ENCODE measurements at regions not wholly inside any gene's neighbourhood (a gene's known extent, or its start where the extent isn't known, plus 50 kb on each side); places are given as distances from the start of the nearest gene placed in this dataset.

- DNase-seq: no peak
These were observed 226.9 kb downstream of the TMEM38B start for GRCh38 chr9:105921057-105921726.

- DNase-seq: no peak
These were observed 234.1 kb downstream of the TMEM38B start for GRCh38 chr9:105928416-105928815.

- no peak for DNase-seq
These were observed 235.8 kb downstream of the TMEM38B start for GRCh38 chr9:105930011-105930627.

GRCh38 chr9:105932276-105932675 is 237.9 kb downstream of the TMEM38B start:
- no peak for DNase-seq

GRCh38 chr9:105950448-105950847 is 256.1 kb downstream of the TMEM38B start:
- no peak for DNase-seq

- DNase-seq: no peak
These were observed 256.6 kb downstream of the TMEM38B start for GRCh38 chr9:105950894-105951293.

GRCh38 chr9:105954517-105954916 is 260.2 kb downstream of the TMEM38B start:
- no peak for DNase-seq

GRCh38 chr9:105957830-105958229 is 263.5 kb downstream of the TMEM38B start:
- no peak for DNase-seq

GRCh38 chr9:105958587-105958986 is 264.2 kb downstream of the TMEM38B start:
- no peak for DNase-seq

GRCh38 chr9:105959531-105959930 is 265.2 kb downstream of the TMEM38B start:
- DNase-seq: no peak

- DNase-seq: no peak
These were observed 269.2 kb downstream of the TMEM38B start for GRCh38 chr9:105963343-105964099.

GRCh38 chr9:105964156-105964555 is 269.8 kb downstream of the TMEM38B start:
- DNase-seq: no peak

GRCh38 chr9:105966834-105967233 is 272.5 kb downstream of the TMEM38B start:
- DNase-seq: no peak

GRCh38 chr9:105967248-105967647 is 272.9 kb downstream of the TMEM38B start:
- no peak for DNase-seq

- DNase-seq: no peak
These were observed 273.5 kb downstream of the TMEM38B start for GRCh38 chr9:105967797-105968196.

GRCh38 chr9:105968811-105969466 is 274.6 kb downstream of the TMEM38B start:
- no peak for DNase-seq

GRCh38 chr9:105969636-105970035 is 275.3 kb downstream of the TMEM38B start:
- DNase-seq: no peak

- DNase-seq: no peak
These were observed 277.6 kb downstream of the TMEM38B start for GRCh38 chr9:105971986-105972385.

GRCh38 chr9:105972466-105973204 is 278.3 kb downstream of the TMEM38B start:
- no peak for DNase-seq

GRCh38 chr9:105973951-105974351 is 279.6 kb downstream of the TMEM38B start:
- DNase-seq: no peak

- DNase-seq: no peak
These were observed 281.7 kb downstream of the TMEM38B start for GRCh38 chr9:105975886-105976645.

- no peak for DNase-seq
These were observed 284.0 kb downstream of the TMEM38B start for GRCh38 chr9:105978336-105978735.
